ENCODE measurements at regions not wholly inside any gene's neighbourhood (a gene's known extent, or its start where the extent isn't known, plus 50 kb on each side); places are given as distances from the start of the nearest gene placed in this dataset.

DNA sequence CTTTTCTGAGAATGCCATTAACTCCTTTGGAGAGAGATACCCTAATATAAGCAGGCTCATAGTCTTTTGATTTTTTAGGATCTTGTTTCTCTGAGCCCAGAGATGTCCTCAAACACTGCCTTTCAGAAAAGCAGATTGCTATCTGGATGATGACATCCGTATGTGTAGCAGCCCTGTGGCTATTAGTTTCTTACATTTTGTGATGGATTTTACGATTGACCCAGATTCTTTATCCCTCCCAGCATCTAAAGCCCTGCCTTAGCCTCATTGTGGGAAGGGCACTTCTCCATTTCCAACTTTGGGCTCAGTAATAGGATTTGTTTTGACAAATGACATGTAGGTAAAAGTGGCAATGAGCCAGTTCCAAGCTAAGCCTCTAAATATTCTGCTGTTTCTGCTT is 300.3 kb downstream of the TTLL7 start:
- TF ChIP-seq, protein P1, sequence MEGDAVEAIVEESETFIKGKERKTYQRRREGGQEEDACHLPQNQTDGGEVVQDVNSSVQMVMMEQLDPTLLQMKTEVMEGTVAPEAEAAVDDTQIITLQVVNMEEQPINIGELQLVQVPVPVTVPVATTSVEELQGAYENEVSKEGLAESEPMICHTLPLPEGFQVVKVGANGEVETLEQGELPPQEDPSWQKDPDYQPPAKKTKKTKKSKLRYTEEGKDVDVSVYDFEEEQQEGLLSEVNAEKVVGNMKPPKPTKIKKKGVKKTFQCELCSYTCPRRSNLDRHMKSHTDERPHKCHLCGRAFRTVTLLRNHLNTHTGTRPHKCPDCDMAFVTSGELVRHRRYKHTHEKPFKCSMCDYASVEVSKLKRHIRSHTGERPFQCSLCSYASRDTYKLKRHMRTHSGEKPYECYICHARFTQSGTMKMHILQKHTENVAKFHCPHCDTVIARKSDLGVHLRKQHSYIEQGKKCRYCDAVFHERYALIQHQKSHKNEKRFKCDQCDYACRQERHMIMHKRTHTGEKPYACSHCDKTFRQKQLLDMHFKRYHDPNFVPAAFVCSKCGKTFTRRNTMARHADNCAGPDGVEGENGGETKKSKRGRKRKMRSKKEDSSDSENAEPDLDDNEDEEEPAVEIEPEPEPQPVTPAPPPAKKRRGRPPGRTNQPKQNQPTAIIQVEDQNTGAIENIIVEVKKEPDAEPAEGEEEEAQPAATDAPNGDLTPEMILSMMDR (IDR thresholded peaks at IDR 0.05): no peak
- TF ChIP-seq EP300 (IDR thresholded peaks at IDR 0.05) (no peak), POLR2A (IDR thresholded peaks at IDR 0.05) (no peak)

Data from stomach (tissue), 4 donors.